ENCODE measurements at regions not wholly inside any gene's neighbourhood (a gene's known extent, or its start where the extent isn't known, plus 50 kb on each side); places are given as distances from the start of the nearest gene placed in this dataset.

DNA sequence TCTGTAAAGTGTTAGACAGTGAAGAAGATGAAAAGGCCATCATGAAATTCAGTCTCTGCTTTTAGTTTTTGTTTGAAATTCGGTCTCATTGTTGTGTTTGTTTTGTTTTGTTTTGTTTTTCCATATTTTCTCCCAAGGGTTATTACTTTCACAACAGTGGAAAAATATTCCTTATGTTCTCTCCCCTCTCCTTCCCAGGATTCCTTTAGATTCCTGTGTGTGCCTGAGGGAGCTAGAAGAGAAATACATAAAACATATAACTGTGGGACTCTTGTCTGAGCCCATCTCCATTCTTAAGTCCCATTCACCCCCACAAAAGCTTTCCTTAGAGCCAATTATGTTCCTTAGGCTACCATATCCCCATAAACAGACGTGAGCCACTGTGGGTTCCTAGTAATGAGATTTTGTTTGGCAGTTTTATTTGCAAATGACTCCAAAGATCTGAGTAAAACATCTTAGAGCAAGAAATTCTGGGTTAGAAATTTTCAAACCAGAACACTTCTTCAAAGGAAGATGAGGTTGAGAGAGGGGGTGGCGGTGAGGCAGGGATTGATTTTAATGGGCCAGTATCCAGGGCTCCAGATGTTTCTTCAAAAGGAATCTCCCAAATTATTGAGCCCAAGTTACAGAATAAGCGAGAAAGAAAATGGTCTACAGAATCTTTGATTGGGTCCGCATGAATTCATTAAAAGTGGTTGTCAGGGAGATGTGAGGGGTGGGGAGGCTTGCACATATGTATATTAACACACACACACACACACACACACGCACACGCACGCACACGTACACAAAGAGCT is 157.8 kb upstream of the TNP1 start:
- Histone ChIP-seq H3K36me3 (no peaks in the 10 kb centered on the region), H3K27me3 (replicated peaks; ENCODE audit: insufficient read depth) (no peaks in the 10 kb centered on the region), H3K27ac (no peak overlapping the region), H3K4me3 (no peak overlapping the region), H3K4me1 (replicated peaks) (no peaks in the 10 kb centered on the region), H3K9me3 (no peaks in the 10 kb centered on the region)
- no peak for TF ChIP-seq POLR2AphosphoS5 (IDR thresholded peaks at IDR 0.05)
- no peak for TF ChIP-seq POLR2A (IDR thresholded peaks at IDR 0.05)
- TF ChIP-seq, protein P1, sequence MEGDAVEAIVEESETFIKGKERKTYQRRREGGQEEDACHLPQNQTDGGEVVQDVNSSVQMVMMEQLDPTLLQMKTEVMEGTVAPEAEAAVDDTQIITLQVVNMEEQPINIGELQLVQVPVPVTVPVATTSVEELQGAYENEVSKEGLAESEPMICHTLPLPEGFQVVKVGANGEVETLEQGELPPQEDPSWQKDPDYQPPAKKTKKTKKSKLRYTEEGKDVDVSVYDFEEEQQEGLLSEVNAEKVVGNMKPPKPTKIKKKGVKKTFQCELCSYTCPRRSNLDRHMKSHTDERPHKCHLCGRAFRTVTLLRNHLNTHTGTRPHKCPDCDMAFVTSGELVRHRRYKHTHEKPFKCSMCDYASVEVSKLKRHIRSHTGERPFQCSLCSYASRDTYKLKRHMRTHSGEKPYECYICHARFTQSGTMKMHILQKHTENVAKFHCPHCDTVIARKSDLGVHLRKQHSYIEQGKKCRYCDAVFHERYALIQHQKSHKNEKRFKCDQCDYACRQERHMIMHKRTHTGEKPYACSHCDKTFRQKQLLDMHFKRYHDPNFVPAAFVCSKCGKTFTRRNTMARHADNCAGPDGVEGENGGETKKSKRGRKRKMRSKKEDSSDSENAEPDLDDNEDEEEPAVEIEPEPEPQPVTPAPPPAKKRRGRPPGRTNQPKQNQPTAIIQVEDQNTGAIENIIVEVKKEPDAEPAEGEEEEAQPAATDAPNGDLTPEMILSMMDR (IDR thresholded peaks at IDR 0.05), result no peak
- intact Hi-C loops (cut with DNase I), result no loop called here
- DNase-seq (ENCODE audit: low spot score), result no peak
- WGBS, result 67% methylated on average over 9 of the region's 9 CpGs

DNA sequence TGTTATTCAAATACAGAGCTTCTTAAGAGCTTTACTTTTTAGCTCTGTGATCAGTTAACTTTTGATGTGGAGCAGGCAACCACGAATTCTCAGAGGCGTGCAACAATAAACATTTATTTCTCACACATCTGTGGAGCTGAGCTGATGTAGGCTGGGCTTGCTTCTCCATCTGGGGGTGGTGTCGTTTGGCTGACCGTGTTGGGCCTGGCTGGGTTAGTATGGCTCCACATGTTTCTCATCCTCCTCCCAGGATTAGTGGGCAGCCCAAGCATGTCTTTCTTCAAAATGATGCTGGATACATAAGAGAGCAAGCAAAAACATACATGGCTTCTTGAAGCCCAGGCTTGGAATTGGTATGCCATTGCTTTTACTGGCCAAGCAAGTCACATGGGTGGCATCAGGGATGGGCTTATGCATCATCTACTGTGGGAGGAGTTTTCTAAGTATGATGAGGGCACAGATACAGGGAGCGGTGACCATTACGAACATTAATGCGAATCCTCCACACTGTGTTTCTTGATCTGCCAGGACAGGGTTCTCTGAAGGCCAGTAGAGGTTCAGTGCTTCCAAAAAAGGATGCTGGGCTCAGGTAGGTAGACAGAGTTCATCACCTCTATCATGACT is 157.0 kb upstream of the TNP1 start:
- no peaks in the 10 kb centered on the region for H3K9me3 ChIP-seq
- 80% methylated on average over 7 of the region's 7 CpGs for WGBS
- H3K4me1 ChIP-seq (replicated peaks), result no peaks in the 10 kb centered on the region
- H3K27ac ChIP-seq, result no peak overlapping the region
- H3K27me3 ChIP-seq (replicated peaks; ENCODE audit: insufficient read depth), result no peaks in the 10 kb centered on the region
- no peak overlapping the region for H3K4me3 ChIP-seq
- intact Hi-C loops (cut with DNase I), result no loop called here
- no peaks in the 10 kb centered on the region for H3K36me3 ChIP-seq
- TF ChIP-seq, protein P1 (IDR thresholded peaks at IDR 0.05), result no peak
- TF ChIP-seq POLR2AphosphoS5 (IDR thresholded peaks at IDR 0.05) (no peak), POLR2A (IDR thresholded peaks at IDR 0.05) (no peak)
- DNase-seq (ENCODE audit: low spot score), result no peak

DNA sequence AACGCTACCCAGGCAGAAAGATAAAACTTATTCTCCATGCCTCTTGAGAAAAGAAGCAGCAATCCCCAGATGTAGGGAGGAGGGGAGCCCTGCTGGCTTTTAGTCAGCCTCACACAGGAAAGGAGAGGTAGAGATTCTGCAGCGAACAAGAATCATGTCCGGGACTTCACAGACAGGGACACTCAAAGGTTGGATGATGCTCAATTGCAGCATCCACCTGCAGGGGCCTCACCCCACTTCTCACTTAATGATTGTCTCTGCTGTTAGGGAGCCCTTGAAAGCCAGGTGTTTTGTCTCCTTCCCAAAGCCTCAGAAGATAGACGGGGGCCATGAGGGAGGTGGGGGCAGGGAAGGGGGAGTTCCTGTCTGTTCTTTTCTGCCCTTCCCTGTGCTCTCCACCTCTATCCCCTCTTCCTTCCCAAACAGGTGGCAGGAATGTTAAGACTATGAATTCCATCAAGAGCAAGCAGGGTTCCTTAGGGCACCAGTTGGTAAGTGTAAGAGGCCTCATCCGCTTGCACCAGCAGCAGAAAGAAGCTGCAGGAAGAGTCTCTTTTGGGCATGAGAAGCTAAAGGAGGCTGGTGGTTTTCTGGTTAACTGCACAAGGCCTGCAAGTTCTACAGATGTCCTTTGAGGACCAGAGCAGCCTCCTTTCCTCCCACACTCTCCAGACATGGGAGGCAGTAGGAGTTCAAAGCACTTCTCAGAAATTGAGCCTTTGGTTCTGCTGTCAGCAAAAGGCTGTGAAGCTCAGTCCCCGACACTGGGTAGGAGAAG is 154.7 kb upstream of the TNP1 start:
- WGBS, result 91% methylated on average over 6 of the region's 6 CpGs
- no peak for DNase-seq (ENCODE audit: low spot score)
- Histone ChIP-seq H3K9me3 (no peaks in the 10 kb centered on the region), H3K36me3 (no peaks in the 10 kb centered on the region), H3K4me3 (no peak overlapping the region), H3K27ac (no peak overlapping the region), H3K27me3 (replicated peaks; ENCODE audit: insufficient read depth) (no peaks in the 10 kb centered on the region), H3K4me1 (replicated peaks) (no peaks in the 10 kb centered on the region)
- TF ChIP-seq POLR2A (IDR thresholded peaks at IDR 0.05), result no peak
- TF ChIP-seq, protein P1 (IDR thresholded peaks at IDR 0.05), result no peak
- TF ChIP-seq POLR2AphosphoS5 (IDR thresholded peaks at IDR 0.05), result no peak
- intact Hi-C loops (cut with DNase I), result no loop called here

- Histone ChIP-seq H3K4me3 (no peak overlapping the region), H3K9me3 (no peaks in the 10 kb centered on the region), H3K27me3 (replicated peaks; ENCODE audit: insufficient read depth) (no peaks in the 10 kb centered on the region), H3K4me1 (replicated peaks) (no peaks in the 10 kb centered on the region), H3K27ac (no peak overlapping the region), H3K36me3 (no peaks in the 10 kb centered on the region)
- intact Hi-C loops (cut with DNase I), result no loop called here
- 71% methylated on average over 3 of the region's 3 CpGs for WGBS
- TF ChIP-seq POLR2A (IDR thresholded peaks at IDR 0.05), result no peak
- TF ChIP-seq, protein P1 (IDR thresholded peaks at IDR 0.05), result no peak
- no peak for TF ChIP-seq POLR2AphosphoS5 (IDR thresholded peaks at IDR 0.05)
- no peak for DNase-seq (ENCODE audit: low spot score)
Measured at GRCh38 chr2:217013926-217014325, 154.1 kb upstream of the TNP1 start.

Data from prostate gland (tissue), 2 donors.